ENCODE measurements at regions not wholly inside any gene's neighbourhood (a gene's known extent, or its start where the extent isn't known, plus 50 kb on each side); places are given as distances from the start of the nearest gene placed in this dataset.

DNA sequence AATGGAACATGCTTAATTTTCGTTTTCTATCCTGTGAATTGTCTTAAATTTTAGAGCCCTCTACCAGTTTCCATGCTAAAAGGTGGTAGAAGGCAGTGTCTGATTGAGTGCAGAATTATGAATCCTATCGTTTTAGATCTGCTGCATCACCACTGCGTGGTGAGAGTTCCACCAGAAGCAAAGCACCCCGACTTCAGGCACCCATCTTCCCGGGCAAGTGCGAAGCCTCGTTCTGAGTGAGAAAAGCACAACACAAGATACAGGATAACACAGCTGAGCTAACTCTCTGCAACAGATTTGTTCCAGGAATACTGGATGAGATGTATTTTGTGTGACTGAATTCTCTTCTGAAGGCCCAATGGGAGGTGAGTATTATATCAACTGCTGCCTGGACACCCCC, 471.5 kb downstream of the EIPR1 start:
- Histone ChIP-seq H3K36me3 (ENCODE audit: insufficient read depth, low read length) (no peaks in the 10 kb centered on the region), H3K4me2 (ENCODE audit: low read length) (no peak overlapping the region), H4K20me1 (ENCODE audit: insufficient read depth, low read length) (no peaks in the 10 kb centered on the region), H3K4me1 (ENCODE audit: insufficient read depth, low read length, severe bottlenecking) (peaks cover 7% of the 10 kb centered on the region), H3K79me2 (ENCODE audit: insufficient read depth, low read length) (no peaks in the 10 kb centered on the region), H2AFZ (ENCODE audit: low read length) (no peak overlapping the region), H3K4me3 (ENCODE audit: low read depth, low read length, poor library complexity, severe bottlenecking) (no peak overlapping the region), H3F3A (ENCODE audit: insufficient read depth, low read length) (no peaks in the 10 kb centered on the region), H3K27me3 (ENCODE audit: insufficient read depth, low read length) (peaks cover 3% of the 10 kb centered on the region; the same call in 1 of the 2 replicates), H3K9me3 (ENCODE audit: low read length) (no peaks in the 10 kb centered on the region), H3K9ac (ENCODE audit: low read length) (no peak overlapping the region), H3K9me2 (ENCODE audit: low read depth, low read length) (no peaks in the 10 kb centered on the region), H3K27ac (ENCODE audit: low read depth, low read length, poor library complexity, severe bottlenecking) (no peak overlapping the region)
- no peak for TF ChIP-seq EZH2 (IDR thresholded peaks at IDR 0.05; ENCODE audit: borderline replicate concordance, low read length)
- TF ChIP-seq, protein P1, sequence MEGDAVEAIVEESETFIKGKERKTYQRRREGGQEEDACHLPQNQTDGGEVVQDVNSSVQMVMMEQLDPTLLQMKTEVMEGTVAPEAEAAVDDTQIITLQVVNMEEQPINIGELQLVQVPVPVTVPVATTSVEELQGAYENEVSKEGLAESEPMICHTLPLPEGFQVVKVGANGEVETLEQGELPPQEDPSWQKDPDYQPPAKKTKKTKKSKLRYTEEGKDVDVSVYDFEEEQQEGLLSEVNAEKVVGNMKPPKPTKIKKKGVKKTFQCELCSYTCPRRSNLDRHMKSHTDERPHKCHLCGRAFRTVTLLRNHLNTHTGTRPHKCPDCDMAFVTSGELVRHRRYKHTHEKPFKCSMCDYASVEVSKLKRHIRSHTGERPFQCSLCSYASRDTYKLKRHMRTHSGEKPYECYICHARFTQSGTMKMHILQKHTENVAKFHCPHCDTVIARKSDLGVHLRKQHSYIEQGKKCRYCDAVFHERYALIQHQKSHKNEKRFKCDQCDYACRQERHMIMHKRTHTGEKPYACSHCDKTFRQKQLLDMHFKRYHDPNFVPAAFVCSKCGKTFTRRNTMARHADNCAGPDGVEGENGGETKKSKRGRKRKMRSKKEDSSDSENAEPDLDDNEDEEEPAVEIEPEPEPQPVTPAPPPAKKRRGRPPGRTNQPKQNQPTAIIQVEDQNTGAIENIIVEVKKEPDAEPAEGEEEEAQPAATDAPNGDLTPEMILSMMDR (IDR thresholded peaks at IDR 0.05; ENCODE audit: low read length), result no peak

DNA sequence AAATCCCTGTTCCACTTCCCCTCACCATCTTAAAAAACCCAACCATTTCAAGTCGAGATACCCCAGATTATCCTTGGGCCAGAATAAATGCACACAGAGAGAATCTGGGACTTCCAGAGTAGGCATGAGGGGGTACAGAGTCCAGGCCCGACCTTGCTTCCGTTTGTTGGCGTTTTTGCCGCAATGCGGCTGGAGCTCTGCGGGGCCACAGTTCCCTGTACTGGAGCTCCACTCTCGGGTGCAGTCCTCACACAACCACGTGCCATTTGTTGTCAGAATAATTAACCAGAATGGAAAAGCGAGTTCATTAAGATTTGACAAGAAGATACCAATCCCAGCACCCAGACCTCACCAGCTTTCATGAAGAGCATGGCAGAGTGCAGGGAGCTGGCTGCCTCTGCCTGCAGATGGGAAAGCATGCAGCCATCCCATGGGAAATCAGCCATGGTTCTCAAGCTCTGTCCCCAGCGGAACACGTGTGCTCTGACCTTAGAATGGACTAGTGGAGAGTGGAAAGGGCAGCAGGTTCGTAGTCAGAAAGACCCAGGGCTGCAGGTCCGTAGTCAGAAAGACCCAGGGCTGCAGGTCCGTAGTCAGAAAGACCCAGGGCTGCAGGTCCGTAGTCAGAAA, 472.8 kb downstream of the EIPR1 start:
- peaks cover 9% of the 10 kb centered on the region for H3K4me1 ChIP-seq (ENCODE audit: insufficient read depth, low read length, severe bottlenecking)
- no peaks in the 10 kb centered on the region for H3F3A ChIP-seq (ENCODE audit: insufficient read depth, low read length)
- H3K9ac ChIP-seq (ENCODE audit: low read length), result no peak overlapping the region
- H3K36me3 ChIP-seq (ENCODE audit: insufficient read depth, low read length), result no peaks in the 10 kb centered on the region
- peaks cover 3% of the 10 kb centered on the region; the same call in 1 of the 2 replicates for H3K27me3 ChIP-seq (ENCODE audit: insufficient read depth, low read length)
- H3K79me2 ChIP-seq (ENCODE audit: insufficient read depth, low read length), result no peaks in the 10 kb centered on the region
- H3K27ac ChIP-seq (ENCODE audit: low read depth, low read length, poor library complexity, severe bottlenecking), result no peak overlapping the region
- H3K4me3 ChIP-seq (ENCODE audit: low read depth, low read length, poor library complexity, severe bottlenecking), result no peak overlapping the region
- H3K4me2 ChIP-seq (ENCODE audit: low read length), result no peak overlapping the region
- H3K9me2 ChIP-seq (ENCODE audit: low read depth, low read length), result no peaks in the 10 kb centered on the region
- H3K9me3 ChIP-seq (ENCODE audit: low read length), result no peaks in the 10 kb centered on the region
- no peak overlapping the region for H2AFZ ChIP-seq (ENCODE audit: low read length)
- H4K20me1 ChIP-seq (ENCODE audit: insufficient read depth, low read length), result no peaks in the 10 kb centered on the region
- no peak for TF ChIP-seq EZH2 (IDR thresholded peaks at IDR 0.05; ENCODE audit: borderline replicate concordance, low read length)
- TF ChIP-seq, protein P1 (IDR thresholded peaks at IDR 0.05; ENCODE audit: low read length), result no peak

DNA sequence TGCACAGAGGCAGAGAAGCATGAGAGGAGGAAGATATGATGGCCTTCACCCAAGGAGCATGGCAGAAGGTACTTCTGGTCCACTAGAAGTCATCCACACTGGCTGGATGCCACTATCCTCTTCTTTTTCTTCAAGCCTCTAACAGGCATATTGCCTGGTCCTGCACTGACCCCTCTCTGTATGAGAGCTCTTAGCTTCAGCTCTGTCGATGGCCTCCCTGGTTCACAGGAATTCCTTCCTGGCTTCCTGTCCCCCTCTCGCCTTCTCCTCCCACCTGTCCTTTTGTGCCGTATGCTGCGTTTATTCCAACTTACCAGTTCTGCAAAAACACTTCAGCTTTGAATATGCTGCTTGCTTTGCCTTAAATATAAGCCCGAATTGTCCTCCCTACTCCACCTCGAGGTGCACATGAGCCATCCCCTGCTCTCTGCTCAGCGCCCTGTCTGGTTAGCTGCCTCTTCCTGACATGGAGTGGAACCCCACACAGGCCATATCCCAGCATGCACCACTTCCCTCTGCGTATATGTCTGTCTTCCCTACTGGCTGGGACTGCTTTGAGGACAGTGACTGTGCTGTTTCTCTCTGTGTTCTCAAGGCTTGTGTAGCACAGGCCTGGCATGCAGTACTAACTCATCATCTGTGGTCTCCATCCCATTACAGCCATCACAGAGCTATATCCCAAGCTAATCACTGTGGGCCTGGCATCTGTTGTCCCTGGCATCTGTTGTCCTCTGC, 474.9 kb downstream of the EIPR1 start:
- Histone ChIP-seq H3F3A (ENCODE audit: insufficient read depth, low read length) (no peaks in the 10 kb centered on the region), H3K4me3 (ENCODE audit: low read depth, low read length, poor library complexity, severe bottlenecking) (no peak overlapping the region), H3K36me3 (ENCODE audit: insufficient read depth, low read length) (no peaks in the 10 kb centered on the region), H3K27me3 (ENCODE audit: insufficient read depth, low read length) (peaks cover 3% of the 10 kb centered on the region; the same call in 1 of the 2 replicates), H3K9me3 (ENCODE audit: low read length) (no peaks in the 10 kb centered on the region), H2AFZ (ENCODE audit: low read length) (no peak overlapping the region), H4K20me1 (ENCODE audit: insufficient read depth, low read length) (no peaks in the 10 kb centered on the region), H3K4me2 (ENCODE audit: low read length) (no peak overlapping the region), H3K9me2 (ENCODE audit: low read depth, low read length) (no peaks in the 10 kb centered on the region), H3K27ac (ENCODE audit: low read depth, low read length, poor library complexity, severe bottlenecking) (no peak overlapping the region), H3K79me2 (ENCODE audit: insufficient read depth, low read length) (no peaks in the 10 kb centered on the region), H3K4me1 (ENCODE audit: insufficient read depth, low read length, severe bottlenecking) (peaks cover 9% of the 10 kb centered on the region), H3K9ac (ENCODE audit: low read length) (no peak overlapping the region)
- TF ChIP-seq, protein P1 (IDR thresholded peaks at IDR 0.05; ENCODE audit: low read length), result no peak
- no peak for TF ChIP-seq EZH2 (IDR thresholded peaks at IDR 0.05; ENCODE audit: borderline replicate concordance, low read length)
